ENCODE measurements at regions not wholly inside any gene's neighbourhood (a gene's known extent, or its start where the extent isn't known, plus 50 kb on each side); places are given as distances from the start of the nearest gene placed in this dataset.
"Not testable (repeated sequence)": the region's sequence is repeated elsewhere in the genome, so short reads cannot be mapped to it uniquely, and the experiment has no call there.

DNA sequence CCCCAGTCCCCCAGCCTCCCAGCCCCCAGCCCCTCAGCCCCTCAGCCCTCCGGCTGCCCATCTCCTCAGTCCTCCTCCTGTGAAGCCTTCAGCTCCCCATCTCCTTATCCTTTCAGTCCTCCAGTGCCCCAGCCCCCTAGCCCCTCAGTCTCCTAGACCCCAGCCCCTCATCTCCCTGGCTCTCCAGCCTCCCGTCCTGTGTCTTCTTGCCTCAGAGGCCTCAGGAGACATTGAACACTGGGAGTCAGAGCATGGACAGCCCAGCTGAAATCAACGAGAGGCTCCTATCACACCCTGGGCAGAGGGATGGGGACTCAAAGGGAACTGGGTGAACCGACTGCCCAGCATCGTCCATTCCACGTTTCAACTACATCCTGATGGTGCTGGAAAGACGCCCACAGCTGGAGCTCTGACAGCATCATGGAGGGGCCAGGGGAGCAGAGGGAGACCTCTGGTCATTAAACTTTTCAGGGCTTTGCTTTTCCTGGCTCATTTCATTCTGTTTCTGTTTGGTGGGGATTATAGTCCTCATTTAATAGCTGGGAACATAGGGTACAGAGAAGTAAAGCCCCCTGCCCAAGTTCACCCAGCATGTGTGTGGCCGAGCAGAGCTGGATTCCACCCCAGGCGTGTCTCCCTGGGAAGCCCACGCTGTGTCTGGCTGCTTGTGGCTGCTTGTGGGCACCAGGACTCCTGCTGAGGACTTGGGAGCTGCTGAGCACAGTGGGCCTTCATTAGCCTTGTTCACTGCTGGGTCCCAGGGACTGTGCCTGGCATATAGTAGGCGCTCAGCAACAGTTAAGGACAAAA, 396.7 kb downstream of the PTPRU start:
- no peak for DNase-seq (ENCODE audit: low read depth in 2 of 2)

DNA sequence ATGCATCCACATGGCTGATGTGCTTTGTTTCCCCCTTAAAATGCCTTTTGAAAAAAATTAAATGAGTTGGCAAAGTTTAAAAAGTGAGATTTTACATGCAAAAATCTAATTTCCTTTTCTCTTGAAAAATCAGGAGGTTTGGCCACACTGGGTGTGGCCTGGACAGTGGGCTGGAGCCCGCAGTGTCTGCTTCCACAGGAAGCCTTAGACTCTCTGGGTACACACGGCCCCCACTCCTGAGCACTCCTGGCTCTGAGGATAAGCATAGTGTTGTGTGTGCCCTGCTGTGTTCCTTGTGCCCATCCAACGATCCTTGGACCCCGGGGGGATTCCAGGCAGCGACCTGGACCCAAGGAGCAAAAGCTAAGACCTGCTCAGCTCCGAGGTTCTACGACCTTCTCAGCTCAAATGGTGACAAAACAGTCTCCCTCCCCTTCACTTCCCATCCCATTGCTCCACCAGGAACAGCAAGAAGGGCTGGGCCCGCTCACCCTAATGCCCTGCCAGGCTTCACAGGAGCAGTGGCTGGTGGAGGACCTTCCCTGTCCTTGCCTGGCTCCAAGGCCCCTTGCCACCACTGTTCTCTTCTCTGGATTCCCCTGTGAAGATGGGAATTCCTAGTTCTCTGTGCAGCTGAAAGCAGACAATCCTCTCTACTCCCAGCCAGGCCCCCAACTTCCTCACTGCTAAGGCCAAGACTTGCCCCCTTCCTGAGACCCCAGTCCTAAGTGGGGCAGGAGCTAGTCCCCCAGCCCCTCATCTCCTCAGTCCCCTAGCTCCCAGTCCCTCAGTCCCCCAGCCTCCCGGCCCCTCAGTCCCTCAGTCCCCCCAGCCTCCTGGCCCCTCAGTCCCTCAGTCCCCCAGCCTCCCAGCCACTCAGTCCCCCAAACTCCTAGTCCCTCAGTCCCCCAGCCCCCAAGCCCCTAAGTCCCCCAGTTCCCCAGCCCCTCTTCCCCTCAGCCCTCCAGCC, 395.8 kb downstream of the PTPRU start:
- DNase-seq (ENCODE audit: low read depth in 2 of 2): no peak

DNA sequence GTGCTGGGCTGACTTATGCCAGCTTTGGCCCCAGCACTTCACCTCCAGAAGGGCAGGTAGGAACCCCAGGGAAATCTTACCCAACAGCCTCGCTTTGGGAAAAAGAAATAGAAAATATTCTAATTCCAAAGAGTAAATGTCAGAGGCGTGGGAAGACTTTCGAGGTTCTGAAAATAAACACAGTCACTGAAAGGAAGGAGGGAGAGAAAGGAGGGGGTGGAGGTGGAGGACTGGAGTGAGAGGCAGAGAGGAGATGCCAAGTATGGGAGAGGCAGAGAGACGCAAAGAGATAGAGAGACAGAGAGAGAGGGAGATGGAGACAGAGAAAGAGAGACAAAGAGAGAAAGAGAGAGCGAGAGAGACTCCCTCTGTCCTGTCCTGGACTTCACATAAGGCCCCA, 395.0 kb downstream of the PTPRU start:
- no peak for DNase-seq (ENCODE audit: low read depth in 2 of 2)

GRCh38 chr1:29630756-29631155, 394.4 kb downstream of the PTPRU start:
- no peak for DNase-seq (ENCODE audit: low read depth in 2 of 2)

GRCh38 chr1:29629814-29630516, 393.6 kb downstream of the PTPRU start:
- DNase-seq (ENCODE audit: low read depth in 2 of 2): no peak

GRCh38 chr1:29629401-29629800, 393.1 kb downstream of the PTPRU start:
- no peak for DNase-seq (ENCODE audit: low read depth in 2 of 2)

- no peak for DNase-seq (ENCODE audit: low read depth in 2 of 2)
These were observed 391.9 kb downstream of the PTPRU start for GRCh38 chr1:29628190-29628589.

- DNase-seq (ENCODE audit: low read depth in 2 of 2): no peak
These were observed 390.4 kb downstream of the PTPRU start for GRCh38 chr1:29626726-29627125.

GRCh38 chr1:29626066-29626465, 389.7 kb downstream of the PTPRU start:
- no peak for DNase-seq (ENCODE audit: low read depth in 2 of 2)

DNA sequence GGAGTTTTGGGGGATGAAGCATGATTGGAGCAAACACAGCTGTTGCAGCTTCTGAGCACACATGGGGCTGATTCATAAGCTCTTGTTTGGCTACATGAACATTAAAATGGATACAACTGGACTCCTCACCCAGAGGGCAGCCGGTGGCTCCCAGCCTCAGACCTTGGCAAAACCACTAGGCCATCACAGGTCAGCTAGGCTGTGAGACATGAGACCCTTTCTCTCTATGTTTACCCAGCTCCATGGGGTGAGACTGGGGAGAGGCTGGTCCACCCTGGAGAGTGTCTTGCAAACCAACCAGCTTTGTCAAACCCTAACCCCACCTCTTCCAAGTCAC, 388.7 kb downstream of the PTPRU start:
- DNase-seq (ENCODE audit: low read depth in 2 of 2): no peak

DNA sequence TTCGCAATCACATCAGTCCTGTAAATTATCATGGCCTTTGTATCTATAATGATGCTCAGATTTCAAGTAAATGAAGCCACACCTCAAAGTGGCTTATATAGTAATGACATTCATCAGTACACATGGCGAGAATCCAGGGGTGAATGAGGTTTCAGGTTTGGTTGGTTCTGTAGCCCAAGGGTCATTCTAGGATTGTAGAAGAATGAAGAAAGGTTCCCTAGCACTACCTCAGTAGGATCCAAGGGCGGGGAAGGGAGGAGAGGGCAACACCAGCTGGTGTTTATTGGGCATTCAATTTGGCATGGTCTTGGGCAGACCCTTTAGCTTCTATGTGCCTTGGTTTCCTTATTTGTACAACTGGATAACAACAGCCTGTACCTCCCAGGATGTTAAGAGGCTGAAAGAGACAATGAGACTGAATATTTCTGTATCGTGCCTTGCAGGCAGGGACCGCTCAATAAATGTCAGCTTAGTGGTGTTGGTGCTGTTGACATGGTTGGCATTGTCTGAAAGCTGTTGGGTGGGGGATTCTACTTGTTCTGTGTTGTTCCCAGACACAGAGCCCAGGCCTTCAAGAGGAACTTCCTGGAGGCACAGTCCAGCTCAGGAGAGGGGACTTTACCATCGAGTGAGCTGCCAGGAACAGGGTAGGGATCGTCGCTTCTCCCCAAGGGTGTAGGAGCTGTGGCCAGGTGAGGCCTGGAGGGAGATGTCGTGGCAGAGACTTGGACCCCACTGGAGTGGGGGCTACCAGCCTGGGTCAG, 388.2 kb downstream of the PTPRU start:
- no peak for DNase-seq (ENCODE audit: low read depth in 2 of 2)

GRCh38 chr1:29623501-29623900, 387.2 kb downstream of the PTPRU start:
- no peak for DNase-seq (ENCODE audit: low read depth in 2 of 2)

GRCh38 chr1:29621826-29622435, 385.6 kb downstream of the PTPRU start:
- no peak for DNase-seq (ENCODE audit: low read depth in 2 of 2)

- no peak for DNase-seq (ENCODE audit: low read depth in 2 of 2)
These were observed 384.3 kb downstream of the PTPRU start for GRCh38 chr1:29620631-29621030.

DNA sequence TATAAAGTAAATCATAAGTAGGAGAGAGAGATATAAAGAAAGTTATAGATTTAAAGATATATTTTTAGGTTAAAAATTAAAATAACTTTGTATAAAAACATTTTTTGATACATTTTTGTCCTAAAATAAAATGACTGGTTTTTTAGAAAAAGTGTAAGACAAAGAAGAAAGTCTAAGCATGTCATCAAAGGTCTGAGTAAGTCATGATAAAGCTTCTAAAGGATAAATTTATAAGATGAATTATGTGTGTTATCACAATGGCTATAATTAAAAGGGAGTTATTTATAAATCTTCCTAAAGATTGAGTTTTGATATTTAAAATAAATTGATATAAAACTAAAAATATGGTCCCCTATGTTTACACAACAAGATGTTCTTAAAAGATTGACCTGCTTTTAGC, 370.9 kb downstream of the PTPRU start:
- DNase-seq (ENCODE audit: low read depth in 2 of 2): no peak

DNA sequence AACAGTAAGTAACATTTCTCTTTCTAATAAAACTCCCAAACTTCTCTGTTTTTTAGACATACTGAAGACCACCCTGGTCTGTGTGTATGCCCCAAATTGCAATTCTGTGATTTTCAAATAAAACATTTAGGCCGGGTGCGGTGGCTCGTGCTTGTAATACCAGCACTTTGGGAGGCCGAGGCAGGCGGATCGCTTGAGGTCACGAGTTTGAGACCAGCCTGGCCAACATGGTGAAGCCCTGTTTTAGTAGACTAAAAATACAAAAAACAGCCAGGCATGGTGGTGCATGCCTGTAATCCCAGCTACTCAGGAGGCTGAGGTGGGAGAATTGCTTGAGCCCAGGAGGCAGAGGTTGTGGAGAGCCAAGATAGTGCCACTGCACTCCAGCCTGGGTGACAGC, 368.5 kb downstream of the PTPRU start:
- not testable (repeated sequence) for DNase-seq (ENCODE audit: low read depth in 2 of 2)

GRCh38 chr1:29603622-29604021, 367.3 kb downstream of the PTPRU start:
- no peak for DNase-seq (ENCODE audit: low read depth in 2 of 2)

DNA sequence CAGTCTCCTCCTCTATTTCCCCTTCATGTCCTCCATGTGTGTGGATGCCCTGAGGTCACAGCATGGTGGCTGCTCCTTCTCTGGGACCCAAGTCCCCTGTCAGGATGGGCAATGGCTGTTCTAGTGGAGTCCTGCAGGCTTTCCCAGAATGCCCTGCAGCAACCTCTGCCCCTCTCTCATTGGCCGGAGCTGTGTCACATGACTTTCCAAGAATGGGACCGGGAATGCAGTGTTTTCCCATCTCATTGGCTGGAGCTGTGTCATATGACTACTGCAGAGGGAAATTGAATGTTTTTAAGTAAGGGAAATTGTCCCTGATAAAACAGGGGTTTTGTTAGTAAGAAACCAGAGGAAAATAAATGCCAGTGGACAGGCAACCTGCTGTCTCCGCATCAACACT, 365.9 kb downstream of the PTPRU start:
- DNase-seq (ENCODE audit: low read depth in 2 of 2): no peak

GRCh38 chr1:29601021-29601420, 364.7 kb downstream of the PTPRU start:
- DNase-seq (ENCODE audit: low read depth in 2 of 2): no peak

DNA sequence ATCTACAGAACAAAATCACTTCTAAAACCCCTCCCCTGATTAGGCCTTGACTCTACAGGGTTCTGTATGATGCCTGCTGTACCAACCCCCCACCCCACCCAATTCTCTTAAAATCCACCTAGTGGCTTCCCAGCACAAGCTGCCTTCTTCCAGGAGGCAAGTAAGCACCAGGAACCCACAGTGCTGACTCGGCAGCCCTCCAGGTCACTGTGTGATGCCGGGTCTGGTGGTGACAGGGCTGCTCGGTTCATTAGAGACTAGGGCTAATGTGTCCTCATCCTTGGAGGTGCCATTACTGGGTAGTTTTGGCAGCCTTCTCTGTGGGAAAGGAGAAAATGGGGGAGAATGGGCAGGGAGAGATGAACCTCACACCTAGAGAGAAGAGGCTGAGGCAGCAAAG, 363.5 kb downstream of the PTPRU start:
- DNase-seq (ENCODE audit: low read depth in 2 of 2): no peak

DNA sequence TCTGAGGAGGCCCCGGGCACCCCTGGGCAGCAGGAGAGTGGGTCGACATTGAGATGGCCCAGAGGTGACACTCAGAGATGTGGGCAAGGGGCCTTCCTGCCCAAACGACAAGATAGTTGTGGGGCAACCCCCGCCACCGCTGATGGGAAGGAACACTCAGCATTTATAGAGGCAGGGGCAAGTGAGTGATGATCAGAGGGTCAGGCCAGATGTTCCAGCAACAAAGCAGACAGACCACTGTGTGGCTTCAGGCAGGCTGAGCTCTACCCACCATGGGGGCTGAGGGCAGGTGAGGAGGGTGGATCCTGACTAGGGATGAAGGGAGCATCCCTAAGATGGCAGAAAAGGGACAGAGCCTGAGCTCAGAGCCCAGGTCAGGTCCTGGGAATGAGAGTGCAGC, 362.7 kb downstream of the PTPRU start:
- DNase-seq (ENCODE audit: low read depth in 2 of 2): no peak
